Ovary (tissue), 7 donors: ENCODE measurements at regions not wholly inside any gene's neighbourhood (a gene's known extent, or its start where the extent isn't known, plus 50 kb on each side); places are given as distances from the start of the nearest gene placed in this dataset.

Experiments
- DNase-seq, 5 donors: peaks; one replicate each; pipeline ENCODE4 v3.0.0-alpha.2; 2019 to 2020
- H3K27ac ChIP-seq, 2 donors: fragments of 200-600 bp; one replicate each; pipeline versions ENCODE4 v1.5.1 to v1.8.0; 2019 to 2022
- H3K27me3 ChIP-seq: fragments of 200-600 bp; one replicate; pipeline ENCODE4 v1.8.0; 2022
- H3K36me3 ChIP-seq: fragments of 200-600 bp; sonication (generic); one replicate; pipeline ENCODE4 v1.5.1; 2019
- H3K4me1 ChIP-seq: one replicate; pipeline ENCODE4 v1.8.1; 2013; ENCODE audit warnings: mild to moderate bottlenecking, moderate library complexity; ENCODE audit not compliant: insufficient read depth
- H3K4me3 ChIP-seq: fragments of 200-600 bp; sonication (generic); one replicate; pipeline ENCODE4 v1.5.1; 2017
- H3K9me3 ChIP-seq, 2 donors: fragments of 200-600 bp in 1 of 2; sonication (generic) in 1 of 2; one replicate each; pipeline versions ENCODE4 v1.5.1 to v1.8.1; 2013 to 2019; ENCODE audit warnings: mild to moderate bottlenecking in 1 of 2, moderate library complexity in 1 of 2
- CTCF ChIP-seq, 3 donors: fragments of 450-650 bp in 2 of 3; fragments of 200-600 bp in 1 of 3; IDR thresholded peaks; one replicate each; pipeline versions ENCODE4 v1.5.1 to v1.8.0; 2016 to 2022; ENCODE audit warnings: antibody characterized with exemption in 3 of 3, mild to moderate bottlenecking in 1 of 3
- EP300 ChIP-seq: sonication (generic); formaldehyde crosslinking; IDR thresholded peaks from one replicate; pipeline ENCODE4 v1.6.1; 2017; ENCODE audit warnings: antibody characterized with exemption
- POLR2A ChIP-seq: fragments of 450-650 bp; IDR thresholded peaks from one replicate; pipeline ENCODE4 v1.6.1; 2017; ENCODE audit warnings: antibody characterized with exemption, mild to moderate bottlenecking, moderate library complexity
- WGBS, 3 donors: extraction: QIAGEN DNeasy Blood & Tissue Kit in 1 of 3; methylation state at CpG; one replicate each; pipeline versions ENCODE4 v1.1.5 to v1.1.7; 2013 to 2017; 5-methylcytosine and 5-hydroxymethylcytosine counted together
- intact Hi-C, 4 donors: fragments of 100-400 bp; cut with DNase I; formaldehyde crosslinking; loops; one replicate each; pipeline versions ENCODE4 v1.11.0 to v1.15.1; 2022 to 2023
- donor health status: DM: no; HTN: no; CAD: no; lungs with moderate emphysema.
- donor health status: DM: no; HTN: no; CAD: no.
- donor health status: Bipolar disorder and iron deficiency.
- donor health status: DM: no; HTN: no; CAD: no.
- donor health status: DM: yes; HTN: yes; CAD: no.

GRCh38 chr5:87877023-87877422, 391.6 kb downstream of the TMEM161B start:
- no peaks in the 10 kb centered on the region for H3K9me3 ChIP-seq
- H3K4me1 ChIP-seq = no peaks in the 10 kb centered on the region
- H3K27ac ChIP-seq = no peak overlapping the region
- WGBS, 3 donors = 30 to 44% (median 38%) methylated on average over 1 of the region's 1 CpG
- no peak overlapping the region for H3K4me3 ChIP-seq
- no peak for TF ChIP-seq CTCF (IDR thresholded peaks at IDR 0.05)
- no peak for TF ChIP-seq POLR2A
- no peak for TF ChIP-seq EP300
- no peak for DNase-seq
- no peaks in the 10 kb centered on the region for H3K36me3 ChIP-seq
- no peaks in the 10 kb centered on the region for H3K27me3 ChIP-seq
- intact Hi-C loops = no loop called here

GRCh38 chr5:87876616-87877015, 392.0 kb downstream of the TMEM161B start:
- intact Hi-C loops = no loop called here
- Histone ChIP-seq H3K27me3 (no peaks in the 10 kb centered on the region), H3K4me3 (no peak overlapping the region), H3K9me3 (no peaks in the 10 kb centered on the region), H3K27ac (no peak overlapping the region), H3K36me3 (no peaks in the 10 kb centered on the region), H3K4me1 (no peaks in the 10 kb centered on the region)
- no peak for TF ChIP-seq CTCF (IDR thresholded peaks at IDR 0.05)
- TF ChIP-seq EP300 = no peak
- no peak for TF ChIP-seq POLR2A
- WGBS, 3 donors = 50 to 61% (median 50%) methylated on average over 2 of the region's 2 CpGs
- DNase-seq = no peak

GRCh38 chr5:87872986-87873385, 395.7 kb downstream of the TMEM161B start:
- Histone ChIP-seq H3K4me1 (no peaks in the 10 kb centered on the region), H3K4me3 (no peak overlapping the region), H3K27ac (no peak overlapping the region), H3K9me3 (no peaks in the 10 kb centered on the region), H3K27me3 (no peaks in the 10 kb centered on the region), H3K36me3 (no peaks in the 10 kb centered on the region)
- WGBS, 3 donors = 61 to 72% (median 62%) methylated on average over 3 of the region's 3 CpGs
- TF ChIP-seq CTCF (IDR thresholded peaks at IDR 0.05) = no peak
- intact Hi-C loops = no loop called here
- DNase-seq = no peak

GRCh38 chr5:87868792-87869191, 399.9 kb downstream of the TMEM161B start:
- Histone ChIP-seq H3K4me3 (no peak overlapping the region), H3K27me3 (no peaks in the 10 kb centered on the region), H3K4me1 (no peaks in the 10 kb centered on the region), H3K9me3 (no peaks in the 10 kb centered on the region), H3K27ac (no peak overlapping the region), H3K36me3 (no peaks in the 10 kb centered on the region)
- DNase-seq = no peak
- 91 to 93% (median 93%) methylated on average over 1 of the region's 1 CpG for whole genome bisulfite sequencing, 3 donors
- TF ChIP-seq CTCF (IDR thresholded peaks at IDR 0.05) = no peak
- TF ChIP-seq POLR2A = no peak
- TF ChIP-seq EP300 = no peak
- intact Hi-C loops = no loop called here

GRCh38 chr5:87867281-87867680, 401.4 kb downstream of the TMEM161B start:
- Histone ChIP-seq H3K27ac (no peak overlapping the region), H3K4me3 (no peak overlapping the region), H3K9me3 (no peaks in the 10 kb centered on the region), H3K4me1 (no peaks in the 10 kb centered on the region), H3K27me3 (no peaks in the 10 kb centered on the region), H3K36me3 (no peaks in the 10 kb centered on the region)
- 67 to 69% (median 69%) methylated on average over 4 of the region's 4 CpGs for WGBS, 3 donors
- intact Hi-C loops = no loop called here
- DNase-seq = no peak
- TF ChIP-seq CTCF (IDR thresholded peaks at IDR 0.05) (no peak), POLR2A (no peak), EP300 (no peak)
